Jurkat, Clone E6-1 (cell line): ENCODE measurements at regions not wholly inside any gene's neighbourhood (a gene's known extent, or its start where the extent isn't known, plus 50 kb on each side); places are given as distances from the start of the nearest gene placed in this dataset.
"Not testable (repeated sequence)": the region's sequence is repeated elsewhere in the genome, so short reads cannot be mapped to it uniquely, and the experiment has no call there.

ENCODE experiments used
- DNase-seq: peaks from one replicate; pipeline ENCODE4 v3.0.0-alpha.2; 2011; ENCODE audit warnings: low read depth, low spot score
- H3K4me3 ChIP-seq: 2 replicates; pipeline ENCODE4 v1.5.1; 2011; ENCODE audit warnings: mild to moderate bottlenecking, low read length, control low read depth, moderate library complexity

- no peak overlapping the region for H3K4me3 ChIP-seq
- DNase-seq, result no peak
Observed at GRCh38 chr14:81584495-81584894, 50.8 kb upstream of the SEL1L start.

GRCh38 chr14:81589381-81590065 is 55.9 kb upstream of the SEL1L start:
- H3K4me3 ChIP-seq, result no peak overlapping the region
- no peak for DNase-seq

GRCh38 chr14:81591266-81591665 is 57.6 kb upstream of the SEL1L start:
- no peak for DNase-seq
- no peak overlapping the region for H3K4me3 ChIP-seq

GRCh38 chr14:81594012-81594411 is 60.4 kb upstream of the SEL1L start:
- H3K4me3 ChIP-seq, result no peak overlapping the region
- DNase-seq, result no peak

GRCh38 chr14:81605660-81606059 is 72.0 kb upstream of the SEL1L start:
- no peak for DNase-seq
- no peak overlapping the region for H3K4me3 ChIP-seq

- H3K4me3 ChIP-seq, result no peak overlapping the region
- no peak for DNase-seq
Observed at GRCh38 chr14:81613341-81614045, 79.8 kb upstream of the SEL1L start.

- not testable (repeated sequence) for DNase-seq, H3K4me3 ChIP-seq
Observed at GRCh38 chr14:81614302-81614701, 80.6 kb upstream of the SEL1L start.

GRCh38 chr14:81618695-81619094 is 85.0 kb upstream of the SEL1L start:
- no peak for DNase-seq
- H3K4me3 ChIP-seq, result no peak overlapping the region

GRCh38 chr14:81619816-81620215 is 86.2 kb upstream of the SEL1L start:
- no peak for DNase-seq
- no peak overlapping the region for H3K4me3 ChIP-seq

- not testable (repeated sequence) for DNase-seq, H3K4me3 ChIP-seq
Observed at GRCh38 chr14:81623771-81624396, 90.2 kb upstream of the SEL1L start.

GRCh38 chr14:81625343-81625742 is 91.7 kb upstream of the SEL1L start:
- peak; percentile 29 for DNase-seq

GRCh38 chr14:81632157-81632556 is 98.5 kb upstream of the SEL1L start:
- no peak overlapping the region for H3K4me3 ChIP-seq
- no peak for DNase-seq

More at GRCh38 chr14:81625343-81625742, 91.7 kb upstream of the SEL1L start:
- no peak overlapping the region for H3K4me3 ChIP-seq

- no peak overlapping the region for H3K4me3 ChIP-seq
- no peak for DNase-seq
Observed at GRCh38 chr14:81633496-81633895, 99.8 kb upstream of the SEL1L start.

GRCh38 chr14:81637639-81638038 is 104.0 kb upstream of the SEL1L start:
- H3K4me3 ChIP-seq, result no peak overlapping the region
- DNase-seq, result no peak

- no peak overlapping the region for H3K4me3 ChIP-seq
- no peak for DNase-seq
Observed at GRCh38 chr14:81638656-81639280, 105.1 kb upstream of the SEL1L start.

- no peak for DNase-seq
- no peak overlapping the region for H3K4me3 ChIP-seq
Observed at GRCh38 chr14:81653626-81654025, 120.0 kb upstream of the SEL1L start.

- DNase-seq, result no peak
- no peak overlapping the region for H3K4me3 ChIP-seq
Observed at GRCh38 chr14:81655423-81656314, 122.0 kb upstream of the SEL1L start.

- DNase-seq, result no peak
- H3K4me3 ChIP-seq, result no peak overlapping the region
Observed at GRCh38 chr14:81656811-81657210, 123.2 kb upstream of the SEL1L start.

- DNase-seq, result no peak
- H3K4me3 ChIP-seq, result no peak overlapping the region
Observed at GRCh38 chr14:81662066-81662465, 128.4 kb upstream of the SEL1L start.
